Gastrocnemius medialis (tissue), 4 donors: ENCODE measurements at regions not wholly inside any gene's neighbourhood (a gene's known extent, or its start where the extent isn't known, plus 50 kb on each side); places are given as distances from the start of the nearest gene placed in this dataset.

Experiments used
- ATAC-seq, 2 donors: fragments of 150-250 bp; one replicate each; pipeline ENCODE4 v1.9.1; 2016
- DNase-seq, 2 donors: peaks; one replicate each; pipeline ENCODE4 v3.0.0-alpha.2; 2019
- H3K27ac ChIP-seq, 4 donors: fragments of 200-600 bp; sonication (generic); 1 replicate in 1 of 4; 2 replicates in 3 of 4; pipeline ENCODE4 v1.5.1; 2016 to 2018; ENCODE audit warnings: mild to moderate bottlenecking in 2 of 4, moderate library complexity in 1 of 4
- H3K27me3 ChIP-seq, 3 donors: fragments of 200-600 bp; sonication (generic) in 2 of 3; 1 replicate in 1 of 3; 2 replicates in 2 of 3; pipeline versions ENCODE4 v1.5.1 to v1.6.0; 2016 to 2019; ENCODE audit warnings: mild to moderate bottlenecking in 1 of 3, moderate library complexity in 1 of 3
- H3K36me3 ChIP-seq, 2 donors: fragments of 200-600 bp; sonication (generic) in 1 of 2; one replicate each; pipeline ENCODE4 v1.5.1; 2017 to 2018
- H3K4me1 ChIP-seq, 2 donors: fragments of 200-600 bp; sonication (generic) in 1 of 2; one replicate each; pipeline ENCODE4 v1.5.1; 2016 to 2017; ENCODE audit warnings: mild to moderate bottlenecking in 2 of 2
- H3K4me3 ChIP-seq, 4 donors: fragments of 200-600 bp; sonication (generic) in 3 of 4; 1 replicate in 1 of 4; 2 replicates in 3 of 4; pipeline ENCODE4 v1.5.1; 2016 to 2019; ENCODE audit warnings: mild to moderate bottlenecking in 2 of 4
- H3K9me3 ChIP-seq, 3 donors: fragments of 200-600 bp; sonication (generic) in 2 of 3; 1 replicate in 1 of 3; 2 replicates in 2 of 3; pipeline ENCODE4 v1.5.1; 2016 to 2019
- POLR2A ChIP-seq, 2 donors: fragments of 450-650 bp; IDR thresholded peaks; one replicate each; pipeline ENCODE4 v1.6.1; 2017; ENCODE audit warnings: antibody characterized with exemption in 2 of 2, mild to moderate bottlenecking in 2 of 2, moderate library complexity in 2 of 2
- in situ Hi-C, 4 donors: fragments of 200-750 bp; cut with MboI; loops; one replicate each; pipeline versions ENCODE4 v1.15.0 to v1.8.0; 2017; ENCODE audit warnings: low sequenced_read_pairs in 4 of 4
- intact Hi-C: fragments of 100-400 bp; cut with DNase I; formaldehyde crosslinking; loops from one replicate; pipeline ENCODE4 v1.15.1; 2023; ENCODE audit warnings: low total_unique reads
- TF ChIP-seq, protein P1 (sequence below), 5 experiments: fragments of 450-650 bp in 3 of 5; fragments of 200-600 bp in 2 of 5; sonication (generic) in 2 of 5; IDR thresholded peaks in 4 of 5; conservative IDR thresholded peaks in 1 of 5; 1 replicate in 4 of 5; 2 replicates in 1 of 5; pipeline ENCODE4 v1.5.1; 2016 to 2019; ENCODE audit warnings: antibody characterized with exemption in 5 of 5, mild to moderate bottlenecking in 3 of 5, moderate library complexity in 3 of 5

DNA sequence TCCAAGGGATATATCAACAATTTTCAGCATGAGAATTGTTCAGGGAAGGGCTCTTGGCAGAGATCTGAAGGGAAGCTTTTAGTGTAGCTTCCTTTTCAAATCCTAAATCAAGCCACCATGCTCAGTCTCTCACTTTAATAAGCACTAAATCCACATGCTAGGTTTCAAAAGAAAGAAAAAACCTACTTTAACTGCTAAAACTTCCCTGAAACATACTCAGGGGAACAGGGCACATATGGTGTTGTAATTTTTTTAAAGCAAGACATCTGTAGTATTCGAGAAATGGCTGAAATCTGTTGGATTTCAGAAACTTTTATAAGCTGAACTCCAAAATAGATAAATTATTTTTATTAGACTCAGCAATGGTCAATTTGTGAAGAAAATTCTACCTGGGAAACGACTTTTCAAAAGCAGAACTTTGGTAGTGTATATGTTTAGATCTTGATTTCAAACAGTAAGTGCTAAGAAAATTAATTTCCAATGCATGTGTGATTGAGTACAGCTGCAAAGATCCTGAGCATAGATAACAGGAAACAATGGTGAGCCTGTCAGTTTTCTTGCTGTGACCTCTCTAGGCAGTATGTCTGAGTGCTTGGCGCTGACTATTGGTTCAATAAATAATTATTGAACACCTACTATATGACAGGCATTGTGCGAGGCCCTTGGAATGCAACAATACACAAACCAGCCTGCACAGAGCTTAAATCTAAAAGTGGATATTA, 804.5 kb upstream of the SOX9 start:
- in situ Hi-C loops: loop anchor here in 1 of 4 donors (25.0 kb wide), 1 partner anchor 96 kb away; no protein-coding TSS in a partner anchor

DNA sequence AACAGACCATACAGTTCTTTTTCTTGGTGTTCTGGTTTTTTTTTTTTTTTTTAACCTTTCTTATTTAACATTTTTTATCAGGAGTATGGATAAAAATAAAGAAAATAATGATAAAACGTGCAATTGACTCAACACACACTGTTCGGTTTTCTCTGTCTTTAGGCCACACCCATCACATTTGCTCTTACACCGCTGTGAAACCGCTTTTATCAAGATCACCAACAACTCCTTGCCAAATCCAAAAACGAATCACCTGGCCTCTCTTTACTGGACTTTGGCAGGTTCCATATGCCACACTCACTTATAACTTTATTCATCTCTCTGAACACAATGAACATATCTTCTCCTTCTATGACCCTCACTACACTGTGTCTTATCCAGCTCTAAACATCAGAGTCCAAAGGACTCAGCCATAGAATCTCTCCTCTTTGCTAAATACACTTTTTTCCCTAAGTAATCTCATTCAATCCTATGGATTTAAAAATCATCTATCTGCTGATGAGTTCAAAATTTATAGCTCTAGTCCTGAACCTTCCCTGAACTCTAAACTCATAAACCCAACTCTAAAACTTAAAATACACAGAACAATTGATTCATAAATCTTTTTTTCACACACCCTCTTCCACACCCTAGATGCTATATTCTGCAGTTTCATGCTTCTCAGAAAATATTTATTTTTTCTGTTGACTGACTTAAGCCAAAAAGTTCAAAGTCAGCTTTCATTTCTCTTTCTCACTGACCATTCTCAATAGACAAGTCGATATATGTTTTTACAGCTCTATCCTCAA, 800.6 kb upstream of the SOX9 start:
- in situ Hi-C loops: loop anchor here in 2 of 4 donors (10.0 to 25.0 kb wide), 2 partner anchors 55 to 92 kb away; no protein-coding TSS in a partner anchor
- no peak for TF ChIP-seq POLR2A (IDR thresholded peaks at IDR 0.05)
- TF ChIP-seq, protein P1, sequence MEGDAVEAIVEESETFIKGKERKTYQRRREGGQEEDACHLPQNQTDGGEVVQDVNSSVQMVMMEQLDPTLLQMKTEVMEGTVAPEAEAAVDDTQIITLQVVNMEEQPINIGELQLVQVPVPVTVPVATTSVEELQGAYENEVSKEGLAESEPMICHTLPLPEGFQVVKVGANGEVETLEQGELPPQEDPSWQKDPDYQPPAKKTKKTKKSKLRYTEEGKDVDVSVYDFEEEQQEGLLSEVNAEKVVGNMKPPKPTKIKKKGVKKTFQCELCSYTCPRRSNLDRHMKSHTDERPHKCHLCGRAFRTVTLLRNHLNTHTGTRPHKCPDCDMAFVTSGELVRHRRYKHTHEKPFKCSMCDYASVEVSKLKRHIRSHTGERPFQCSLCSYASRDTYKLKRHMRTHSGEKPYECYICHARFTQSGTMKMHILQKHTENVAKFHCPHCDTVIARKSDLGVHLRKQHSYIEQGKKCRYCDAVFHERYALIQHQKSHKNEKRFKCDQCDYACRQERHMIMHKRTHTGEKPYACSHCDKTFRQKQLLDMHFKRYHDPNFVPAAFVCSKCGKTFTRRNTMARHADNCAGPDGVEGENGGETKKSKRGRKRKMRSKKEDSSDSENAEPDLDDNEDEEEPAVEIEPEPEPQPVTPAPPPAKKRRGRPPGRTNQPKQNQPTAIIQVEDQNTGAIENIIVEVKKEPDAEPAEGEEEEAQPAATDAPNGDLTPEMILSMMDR (IDR thresholded peaks at IDR 0.05 in 4 of 5, conservative IDR thresholded peaks at IDR 0.05 in 1 of 5): no peak

More for the DNA sequence above, 804.5 kb upstream of the SOX9 start:
- Histone ChIP-seq H3K4me1 (no peaks in the 10 kb centered on the region), H3K27me3 (no peaks in the 10 kb centered on the region), H3K27ac (no peak overlapping the region), H3K4me3 (no peak overlapping the region), H3K36me3 (no peaks in the 10 kb centered on the region), H3K9me3 (no peaks in the 10 kb centered on the region)
- intact Hi-C loops: no loop called here
- ATAC-seq (no peak), DNase-seq (no peak)
- TF ChIP-seq, protein P1 (IDR thresholded peaks at IDR 0.05 in 4 of 5, conservative IDR thresholded peaks at IDR 0.05 in 1 of 5): no peak
- TF ChIP-seq POLR2A (IDR thresholded peaks at IDR 0.05): no peak

DNA sequence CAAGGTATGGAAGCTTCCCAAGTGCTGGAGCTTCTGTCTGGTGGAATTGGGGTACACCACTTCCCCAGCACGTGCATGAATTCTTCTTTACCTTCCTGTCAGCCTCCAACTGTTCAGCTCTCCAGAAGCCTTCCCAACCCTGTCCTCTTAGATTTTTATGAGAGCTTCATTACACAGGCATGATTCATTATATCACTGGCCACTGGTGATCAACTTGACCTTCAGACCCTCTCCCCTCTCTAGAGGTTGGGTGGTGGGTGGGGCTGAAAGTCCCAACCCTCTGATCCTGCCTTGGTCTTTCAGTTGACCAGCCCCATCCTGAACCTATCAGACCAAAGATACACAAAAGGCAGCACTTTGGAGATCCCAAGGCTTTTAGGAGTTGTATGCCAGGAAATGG, 795.7 kb upstream of the SOX9 start:
- intact Hi-C loops (no loop called here), in situ Hi-C loops (loop anchor here in 1 of 4 donors (10.0 kb wide), 1 partner anchor 50 kb away; no protein-coding TSS in a partner anchor)
- H3K4me3 ChIP-seq: no peak overlapping the region
- no peaks in the 10 kb centered on the region for H3K27me3 ChIP-seq
- DNase-seq (no peak), ATAC-seq (no peak)
- H3K36me3 ChIP-seq: no peaks in the 10 kb centered on the region
- H3K27ac ChIP-seq: no peak overlapping the region
- TF ChIP-seq, protein P1 (IDR thresholded peaks at IDR 0.05 in 4 of 5, conservative IDR thresholded peaks at IDR 0.05 in 1 of 5): no peak
- no peak for TF ChIP-seq POLR2A (IDR thresholded peaks at IDR 0.05)
- no peaks in the 10 kb centered on the region for H3K4me1 ChIP-seq
- no peaks in the 10 kb centered on the region for H3K9me3 ChIP-seq

More for the DNA sequence above, 800.6 kb upstream of the SOX9 start:
- no peak for DNase-seq
- H3K4me1 ChIP-seq: no peaks in the 10 kb centered on the region
- H3K27ac ChIP-seq: no peak overlapping the region
- H3K36me3 ChIP-seq: no peaks in the 10 kb centered on the region
- no peak for ATAC-seq
- intact Hi-C loops: no loop called here
- H3K27me3 ChIP-seq: no peaks in the 10 kb centered on the region
- no peaks in the 10 kb centered on the region for H3K9me3 ChIP-seq
- no peak overlapping the region for H3K4me3 ChIP-seq

DNA sequence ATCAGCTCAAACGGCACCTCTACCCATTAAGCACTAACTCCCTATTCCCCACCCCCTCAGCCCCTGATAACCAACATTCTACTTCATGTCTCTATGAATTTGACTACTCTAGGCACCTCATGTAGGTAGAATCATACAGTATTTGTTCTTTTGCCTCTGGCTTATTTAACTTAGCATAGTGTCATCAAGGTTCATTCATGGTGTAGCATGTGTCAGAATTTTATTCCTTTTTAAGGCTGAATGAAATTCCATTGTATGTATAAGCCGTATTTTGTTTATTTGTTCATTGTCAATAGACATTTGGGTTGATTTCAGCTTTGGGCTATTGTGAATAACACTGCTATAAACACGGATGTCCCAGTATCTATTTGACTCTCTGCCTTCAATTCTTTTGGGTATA, 794.9 kb upstream of the SOX9 start:
- intact Hi-C loops (no loop called here), in situ Hi-C loops (loop anchor here in 1 of 4 donors (10.0 kb wide), 1 partner anchor 49 kb away; no protein-coding TSS in a partner anchor)
- no peak for ATAC-seq
- DNase-seq: no peak
- H3K9me3 ChIP-seq: no peaks in the 10 kb centered on the region
- H3K27me3 ChIP-seq: no peaks in the 10 kb centered on the region
- TF ChIP-seq POLR2A (IDR thresholded peaks at IDR 0.05): no peak
- no peaks in the 10 kb centered on the region for H3K4me1 ChIP-seq
- H3K36me3 ChIP-seq: no peaks in the 10 kb centered on the region
- no peak overlapping the region for H3K4me3 ChIP-seq
- H3K27ac ChIP-seq: no peak overlapping the region
